Common myeloid progenitor, CD34-positive (primary cell): ENCODE measurements at regions not wholly inside any gene's neighbourhood (a gene's known extent, or its start where the extent isn't known, plus 50 kb on each side); places are given as distances from the start of the nearest gene placed in this dataset.
"Not testable (repeated sequence)": the region's sequence is repeated elsewhere in the genome, so short reads cannot be mapped to it uniquely, and the experiment has no call there.

ENCODE experiments used
- CTCF ChIA-PET: fragments of 350-600 bp; sonication (Branson Sonifier 250); formaldehyde crosslinking; loops from one replicate; lab custom pipeline; 2021; ENCODE audit warnings: antibody characterized with exemption; lab: Charles Lee
- POLR2A ChIA-PET: fragments of 350-600 bp; sonication (Branson Sonifier 250); formaldehyde crosslinking; loops from one replicate; lab custom pipeline; 2021; ENCODE audit warnings: antibody characterized with exemption; lab: Charles Lee
- DNase-seq, 3 donors: peaks; one replicate each; pipeline versions ENCODE4 v3.0.0 to v3.0.0-alpha.2; 2013
- H3K27ac ChIP-seq, 2 experiments: 1 replicate in 1 of 2; 2 replicates in 1 of 2; pipeline ENCODE4 v1.7.0; 2013; ENCODE audit warnings: inconsistent platforms in 2 of 2, low read length in 2 of 2, mild to moderate bottlenecking in 2 of 2, low read depth in 1 of 2, moderate library complexity in 1 of 2; ENCODE audit not compliant: severe bottlenecking in 2 of 2, insufficient read depth in 1 of 2, poor library complexity in 1 of 2
- H3K27me3 ChIP-seq, 5 experiments: replicated peaks in 2 of 5; 1 replicate in 3 of 5; 2 replicates in 2 of 5; pipeline versions ENCODE4 v1.6.1 to v1.7.0; 2013; ENCODE audit warnings: low read length in 4 of 5, mild to moderate bottlenecking in 2 of 5, moderate library complexity in 2 of 5, inconsistent platforms in 1 of 5; ENCODE audit not compliant: insufficient read depth in 5 of 5, control insufficient read depth in 4 of 5
- H3K36me3 ChIP-seq, 4 experiments: 1 replicate in 2 of 4; 2 replicates in 2 of 4; pipeline versions ENCODE4 v1.6.1 to v1.7.0; 2013; ENCODE audit warnings: low read length in 3 of 4, control low read depth in 1 of 4, mild to moderate bottlenecking in 1 of 4; ENCODE audit not compliant: control insufficient read depth in 4 of 4, insufficient read depth in 4 of 4
- H3K4me1 ChIP-seq, 4 experiments: 1 replicate in 3 of 4; 2 replicates in 1 of 4; pipeline versions ENCODE4 v1.6.1 to v1.7.1; 2013; ENCODE audit warnings: low read length in 3 of 4, mild to moderate bottlenecking in 3 of 4, control low read depth in 1 of 4, inconsistent platforms in 1 of 4, moderate library complexity in 1 of 4; ENCODE audit not compliant: control insufficient read depth in 4 of 4, insufficient read depth in 4 of 4; ENCODE audit errors: control extremely low read depth in 1 of 4
- H3K4me3 ChIP-seq, 7 experiments: 1 replicate in 4 of 7; 2 replicates in 3 of 7; pipeline versions ENCODE4 v1.5.1 to v1.7.0; 2013; ENCODE audit warnings: mild to moderate bottlenecking in 7 of 7, low read length in 6 of 7, moderate library complexity in 6 of 7, inconsistent platforms in 2 of 7, low read depth in 2 of 7, control low read depth in 1 of 7; ENCODE audit not compliant: insufficient read depth in 4 of 7, control insufficient read depth in 1 of 7; ENCODE audit errors: extremely low read depth in 1 of 7
- H3K9me3 ChIP-seq, 5 experiments: 1 replicate in 4 of 5; 2 replicates in 1 of 5; pipeline versions ENCODE4 v1.6.1 to v1.7.1; 2013; ENCODE audit warnings: low read length in 4 of 5, mild to moderate bottlenecking in 2 of 5, inconsistent platforms in 1 of 5, low read depth in 1 of 5, moderate library complexity in 1 of 5; ENCODE audit not compliant: control insufficient read depth in 4 of 5, insufficient read depth in 2 of 5; ENCODE audit errors: control extremely low read depth in 1 of 5
- WGBS: methylation state at CpG from one replicate; pipeline ENCODE4 v1.1.5; 2013; ENCODE audit not compliant: insufficient coverage; 5-methylcytosine and 5-hydroxymethylcytosine counted together

DNA sequence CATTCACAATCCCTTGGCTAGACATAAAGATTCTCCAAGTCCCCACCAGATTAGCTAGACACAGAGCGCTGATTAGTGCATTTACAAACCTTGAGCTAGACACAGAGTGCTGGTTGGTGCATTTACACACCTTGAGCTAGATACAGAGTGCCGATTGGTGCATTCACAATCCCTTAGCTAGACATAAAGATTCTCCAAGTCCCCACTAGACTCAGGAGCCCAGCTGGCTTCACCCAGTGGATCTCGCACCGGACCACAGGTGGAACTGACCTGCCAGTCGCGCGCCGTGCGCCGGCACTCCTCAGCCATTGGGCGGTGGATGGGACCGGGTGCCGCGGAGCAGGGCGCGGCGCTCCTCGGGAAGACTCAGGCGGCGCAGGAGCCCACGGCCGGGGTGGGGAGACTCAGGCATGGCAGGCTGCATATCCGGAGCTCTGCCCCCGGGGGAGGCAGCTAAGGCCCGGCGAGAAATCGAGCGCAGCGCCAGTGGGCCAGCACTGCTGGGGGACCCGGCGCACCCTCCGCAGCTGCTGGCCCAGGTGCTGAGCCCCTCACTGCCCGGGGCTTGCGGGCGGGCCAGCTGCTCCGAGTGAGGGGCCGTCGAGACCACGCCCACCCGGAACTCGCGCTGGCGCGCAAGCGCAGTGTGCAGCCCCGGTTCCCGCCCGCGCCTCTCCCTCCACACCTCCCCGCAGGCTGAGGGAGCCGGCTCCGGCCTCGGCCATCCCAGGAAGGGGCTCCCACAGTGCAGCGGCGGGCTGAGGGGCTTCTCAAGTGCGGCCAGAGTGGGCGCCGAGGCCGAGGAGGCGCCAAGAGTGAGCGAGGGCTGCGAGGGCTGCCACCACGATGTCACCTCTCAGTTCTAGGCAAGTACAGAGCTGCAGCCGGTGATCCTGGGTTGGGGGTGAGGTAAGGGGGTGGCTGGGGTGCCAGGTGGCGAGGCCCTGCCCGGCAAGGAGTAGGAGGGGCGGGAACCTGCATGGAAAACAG, 773.7 kb upstream of the CITED2 start:
- H3K27me3 ChIP-seq, POLR2A ChIA-PET, H3K36me3 ChIP-seq, CTCF ChIA-PET, H3K4me3 ChIP-seq, H3K9me3 ChIP-seq, H3K4me1 ChIP-seq, DNase-seq: not testable (repeated sequence)
- WGBS = 96% methylated on average over 37 of the region's 67 CpGs
- peak overlapping the region in 1 of 2 experiments; percentile 58 for H3K27ac ChIP-seq

DNA sequence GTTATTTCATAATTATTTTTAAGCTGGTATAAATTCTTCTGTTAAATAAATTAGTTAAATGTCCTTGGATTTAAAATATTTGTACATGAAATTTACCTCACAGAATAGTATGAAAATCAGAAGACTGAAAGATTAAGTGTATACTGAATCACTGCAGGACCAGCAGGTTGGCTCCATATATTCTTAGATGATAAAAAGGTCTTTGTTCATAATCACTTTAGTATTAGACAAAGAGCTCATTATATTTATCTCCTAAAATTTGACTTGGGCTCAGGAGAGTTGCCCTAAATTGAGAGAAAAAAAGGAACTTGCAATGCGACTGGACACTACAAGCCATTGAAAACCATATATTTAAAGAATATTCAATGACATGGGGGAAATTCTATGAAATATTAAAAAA, 766.4 kb upstream of the CITED2 start:
- WGBS = no CpG with 5 or more reads among the region's 1 CpG
- ChIA-PET CTCF (no interaction called here), POLR2A (no interaction called here)

DNA sequence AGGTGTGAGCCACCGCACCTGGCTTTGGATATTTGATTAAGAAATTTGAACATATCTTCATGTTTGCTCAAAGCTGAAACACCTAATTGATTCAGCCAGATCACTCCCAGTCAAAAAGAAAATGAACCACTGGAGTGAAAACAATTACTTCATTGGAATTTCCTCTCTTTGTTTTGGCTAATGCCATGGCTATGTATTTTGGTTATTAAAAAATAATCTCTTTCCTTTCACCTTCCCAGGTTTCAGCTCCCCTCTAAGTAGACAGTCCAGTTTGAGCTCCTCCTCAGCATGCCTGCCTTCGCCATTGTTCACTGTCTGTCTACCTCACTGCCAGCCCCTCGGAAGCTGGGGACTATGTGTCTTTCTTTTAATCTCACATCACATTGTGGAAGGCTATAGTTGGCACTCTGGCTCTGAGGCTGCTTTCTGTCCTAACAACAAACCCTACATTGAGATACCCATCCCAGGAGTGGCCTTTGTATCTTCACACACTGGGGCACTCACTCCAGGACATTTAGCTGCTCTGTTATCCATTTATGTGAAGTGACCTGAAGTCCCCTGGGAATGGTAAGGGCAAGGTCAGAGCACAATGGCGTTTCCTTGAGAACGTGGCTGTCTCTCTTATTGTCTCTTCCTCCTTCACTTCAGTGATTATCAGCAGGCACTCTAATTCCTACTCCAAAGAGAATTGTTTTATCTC, 764.0 kb upstream of the CITED2 start:
- Histone ChIP-seq H3K27me3 (no peaks in the 10 kb centered on the region), H3K27ac (no peak overlapping the region), H3K36me3 (no peaks in the 10 kb centered on the region), H3K4me1 (no peaks in the 10 kb centered on the region), H3K4me3 (no peak overlapping the region), H3K9me3 (peaks cover 0 to 1% (median 0%) of the 10 kb centered on the region in 5 experiments)
- no peak for DNase-seq
- WGBS = 81% methylated on average over 3 of the region's 5 CpGs
- POLR2A ChIA-PET = no interaction called here
- CTCF ChIA-PET = no interaction called here

More for the DNA sequence above, 766.4 kb upstream of the CITED2 start:
- Histone ChIP-seq H3K27me3 (no peaks in the 10 kb centered on the region), H3K9me3 (peaks cover 0 to 3% (median 0%) of the 10 kb centered on the region in 5 experiments), H3K36me3 (no peaks in the 10 kb centered on the region), H3K4me1 (no peaks in the 10 kb centered on the region), H3K4me3 (no peak overlapping the region), H3K27ac (no peak overlapping the region)
- no peak for DNase-seq

DNA sequence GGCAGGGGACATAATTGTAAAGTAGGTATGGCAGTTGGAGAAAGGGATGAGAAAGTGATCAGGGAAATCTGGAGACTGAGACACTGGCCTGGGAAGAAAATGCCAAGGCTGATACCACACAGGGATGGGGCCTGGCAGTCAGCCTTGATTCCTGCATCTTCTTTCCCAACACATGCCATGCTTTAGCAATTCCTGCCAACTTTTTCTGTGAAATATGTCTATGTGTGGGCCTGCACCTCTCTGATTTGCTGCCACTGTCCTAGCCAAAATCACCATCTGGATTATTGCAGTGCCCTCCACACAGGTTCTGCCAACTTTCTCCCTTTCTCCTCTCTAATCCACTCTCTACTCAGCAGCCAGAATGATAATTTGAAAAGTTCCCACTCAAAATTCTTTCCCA, 759.8 kb upstream of the CITED2 start:
- H3K9me3 ChIP-seq = peaks cover 0 to 4% (median 1%) of the 10 kb centered on the region in 5 experiments
- no peak for DNase-seq
- H3K36me3 ChIP-seq = no peaks in the 10 kb centered on the region
- CTCF ChIA-PET = no interaction called here
- POLR2A ChIA-PET = no interaction called here
- H3K4me1 ChIP-seq = no peaks in the 10 kb centered on the region
- H3K27ac ChIP-seq = no peak overlapping the region
- no peak overlapping the region for H3K4me3 ChIP-seq
- no peaks in the 10 kb centered on the region for H3K27me3 ChIP-seq

DNA sequence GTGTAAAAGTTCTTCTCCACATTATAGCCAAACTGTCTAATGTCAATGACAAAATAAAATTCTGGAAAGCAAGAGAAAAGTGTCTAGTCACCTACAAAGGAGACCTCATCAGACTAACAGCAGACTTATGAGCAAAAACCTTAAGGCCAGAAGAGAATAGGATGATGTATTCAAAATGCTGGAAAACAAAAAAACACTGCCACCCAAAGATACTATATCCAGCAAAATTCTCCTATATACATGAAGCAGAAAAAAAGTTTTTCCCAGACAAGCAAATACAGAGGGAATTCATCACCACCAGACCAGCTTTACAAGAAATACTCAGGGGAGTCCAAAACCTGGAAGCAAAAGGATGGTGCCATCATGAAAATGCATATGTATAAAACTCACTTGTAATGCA, 755.6 kb upstream of the CITED2 start:
- no peak for DNase-seq
- Histone ChIP-seq H3K4me3 (no peak overlapping the region), H3K27ac (no peak overlapping the region), H3K4me1 (no peaks in the 10 kb centered on the region), H3K36me3 (no peaks in the 10 kb centered on the region), H3K27me3 (no peaks in the 10 kb centered on the region), H3K9me3 (peaks cover 0 to 16% (median 6%) of the 10 kb centered on the region in 5 experiments)
- CTCF ChIA-PET = no interaction called here
- POLR2A ChIA-PET = no interaction called here

DNA sequence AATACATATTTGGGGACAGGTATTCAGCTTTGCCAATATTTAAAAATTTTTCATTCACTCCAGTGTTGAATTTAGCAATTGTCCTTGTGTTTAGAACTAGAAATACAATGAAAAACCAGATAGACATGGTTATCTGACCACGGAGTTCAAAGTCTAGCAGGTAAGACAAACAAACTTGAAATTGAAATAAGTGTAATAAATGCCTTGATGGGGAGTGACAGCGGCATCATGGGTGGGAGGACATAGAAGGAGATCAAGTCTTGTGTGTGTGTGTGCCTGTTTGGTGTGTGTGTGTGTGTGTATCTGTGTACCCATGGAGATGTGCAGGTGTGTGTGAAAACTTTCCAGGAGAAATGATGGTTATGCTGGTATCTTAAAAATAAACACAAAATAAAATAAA, 750.0 kb upstream of the CITED2 start:
- Histone ChIP-seq H3K4me1 (no peaks in the 10 kb centered on the region), H3K4me3 (no peak overlapping the region), H3K36me3 (no peaks in the 10 kb centered on the region), H3K27ac (no peak overlapping the region), H3K9me3 (peaks cover 0 to 13% (median 3%) of the 10 kb centered on the region in 5 experiments), H3K27me3 (no peaks in the 10 kb centered on the region)
- CTCF ChIA-PET = no interaction called here
- no peak for DNase-seq
- 100% methylated on average over 2 of the region's 2 CpGs for WGBS
- POLR2A ChIA-PET = no interaction called here

DNA sequence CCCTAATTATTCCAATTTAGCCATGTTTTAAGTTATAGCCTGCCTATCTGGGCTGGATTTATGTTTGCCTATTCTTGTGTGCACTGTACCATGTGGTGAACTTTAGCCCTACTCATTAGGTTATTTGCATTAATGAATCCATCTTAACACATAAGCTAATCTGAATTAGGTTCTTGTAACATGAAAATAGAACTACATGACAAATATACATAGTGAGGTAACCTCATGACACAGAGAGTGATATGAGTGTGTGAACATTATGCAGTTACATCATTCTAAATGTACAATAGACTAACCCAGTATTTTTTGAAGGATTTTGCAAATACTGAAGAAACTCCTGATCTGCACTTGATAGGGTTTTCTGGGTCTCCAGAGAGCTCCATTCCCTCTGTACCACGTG, 733.7 kb upstream of the CITED2 start:
- ChIA-PET CTCF (no interaction called here), POLR2A (no interaction called here)
- Histone ChIP-seq H3K27ac (no peak overlapping the region), H3K4me3 (no peak overlapping the region), H3K9me3 (no peaks in the 10 kb centered on the region), H3K27me3 (no peaks in the 10 kb centered on the region), H3K36me3 (no peaks in the 10 kb centered on the region), H3K4me1 (no peaks in the 10 kb centered on the region)
- no peak for DNase-seq
- 100% methylated on average over 1 of the region's 1 CpG for WGBS
